Natural killer cell (primary cell): ENCODE measurements at regions not wholly inside any gene's neighbourhood (a gene's known extent, or its start where the extent isn't known, plus 50 kb on each side); places are given as distances from the start of the nearest gene placed in this dataset.

Source experiments
- ATAC-seq, 3 donors: fragments of 150-1000 bp in 2 of 3; fragments of 200-7000 bp in 1 of 3; cut with Tn5 transposase; 1 replicate in 1 of 3; 2 replicates in 2 of 3; pipeline ENCODE4 v1.10.0; 2021; ENCODE audit warnings: mild to moderate bottlenecking in 2 of 3, moderate library complexity in 2 of 3
- DNase-seq, 2 donors: peaks; one replicate each; pipeline versions ENCODE4 v3.0.0 to v3.0.0-alpha.2; 2013 to 2021; ENCODE audit warnings: mixed read lengths in 1 of 2
- H3K27ac ChIP-seq: one replicate; pipeline ENCODE4 v1.5.1; 2013; ENCODE audit warnings: mild to moderate bottlenecking, low read length
- H3K27me3 ChIP-seq: one replicate; pipeline ENCODE4 v1.6.1; 2013; ENCODE audit warnings: low read length; ENCODE audit not compliant: control insufficient read depth, insufficient read depth
- H3K36me3 ChIP-seq: one replicate; pipeline ENCODE4 v1.6.1; 2013; ENCODE audit warnings: low read length; ENCODE audit not compliant: control insufficient read depth, insufficient read depth
- H3K4me1 ChIP-seq: one replicate; pipeline ENCODE4 v1.6.1; 2013; ENCODE audit warnings: low read length; ENCODE audit not compliant: control insufficient read depth, insufficient read depth
- H3K4me3 ChIP-seq: one replicate; pipeline ENCODE4 v1.5.1; 2013; ENCODE audit warnings: low read length
- H3K9me3 ChIP-seq: one replicate; pipeline ENCODE4 v1.6.1; 2013; ENCODE audit warnings: low read length; ENCODE audit not compliant: control insufficient read depth, insufficient read depth
- H3K27ac Mint-ChIP-seq, 2 donors: one replicate each; pipeline ENCODE4 v1.8.0; 2022; ENCODE audit warnings: mild to moderate bottlenecking in 2 of 2, mixed read lengths in 2 of 2, moderate library complexity in 1 of 2
- H3K27me3 Mint-ChIP-seq, 2 donors: one replicate each; pipeline ENCODE4 v1.8.0; 2022; ENCODE audit warnings: low read depth in 2 of 2, mixed read lengths in 2 of 2
- H3K36me3 Mint-ChIP-seq: one replicate; pipeline ENCODE4 v1.8.0; 2022; ENCODE audit warnings: mixed read lengths
- H3K4me1 Mint-ChIP-seq, 2 donors: one replicate each; pipeline ENCODE4 v1.8.0; 2022; ENCODE audit warnings: mixed read lengths in 2 of 2
- H3K4me3 Mint-ChIP-seq: one replicate; pipeline ENCODE4 v1.8.0; 2022; ENCODE audit warnings: mild to moderate bottlenecking, moderate library complexity, mixed read lengths
- H3K9me3 Mint-ChIP-seq, 2 donors: one replicate each; pipeline ENCODE4 v1.8.0; 2022; ENCODE audit warnings: mixed read lengths in 2 of 2
- WGBS: methylation state at CpG from one replicate; pipeline ENCODE4 v1.1.7; 2013; ENCODE audit warnings: missing lambda C conversion rate; ENCODE audit not compliant: insufficient coverage; 5-methylcytosine and 5-hydroxymethylcytosine counted together
- intact Hi-C: fragments of 100-400 bp; cut with micrococcal nuclease; formaldehyde crosslinking; loops from one replicate; pipeline ENCODE4 v1.14.2; 2022
- TF ChIP-seq, protein P1 (sequence below): fragments of 200-600 bp; IDR thresholded peaks from one replicate; pipeline ENCODE4 v1.8.0; 2022; ENCODE audit warnings: antibody characterized with exemption

GRCh38 chr9:2320632-2321031 is 301.0 kb upstream of the VLDLR start:
- no peak overlapping the region for H3K4me3 ChIP-seq
- peaks cover 0 to 7% of the 10 kb centered on the region in 2 donors for H3K27me3 Mint-ChIP-seq
- H3K4me1 Mint-ChIP-seq = no peaks in the 10 kb centered on the region
- H3K4me1 ChIP-seq = no peaks in the 10 kb centered on the region
- H3K27ac Mint-ChIP-seq = no peak overlapping the region
- H3K9me3 ChIP-seq = no peaks in the 10 kb centered on the region
- no peaks in the 10 kb centered on the region for H3K27me3 ChIP-seq
- no peak overlapping the region for H3K4me3 Mint-ChIP-seq
- no peaks in the 10 kb centered on the region for H3K36me3 Mint-ChIP-seq
- peaks cover 0 to 1% of the 10 kb centered on the region in 2 donors for H3K9me3 Mint-ChIP-seq
- H3K36me3 ChIP-seq = no peaks in the 10 kb centered on the region
- ATAC-seq (no peak), DNase-seq (no peak)
- intact Hi-C loops = no loop called here
- TF ChIP-seq, protein P1, sequence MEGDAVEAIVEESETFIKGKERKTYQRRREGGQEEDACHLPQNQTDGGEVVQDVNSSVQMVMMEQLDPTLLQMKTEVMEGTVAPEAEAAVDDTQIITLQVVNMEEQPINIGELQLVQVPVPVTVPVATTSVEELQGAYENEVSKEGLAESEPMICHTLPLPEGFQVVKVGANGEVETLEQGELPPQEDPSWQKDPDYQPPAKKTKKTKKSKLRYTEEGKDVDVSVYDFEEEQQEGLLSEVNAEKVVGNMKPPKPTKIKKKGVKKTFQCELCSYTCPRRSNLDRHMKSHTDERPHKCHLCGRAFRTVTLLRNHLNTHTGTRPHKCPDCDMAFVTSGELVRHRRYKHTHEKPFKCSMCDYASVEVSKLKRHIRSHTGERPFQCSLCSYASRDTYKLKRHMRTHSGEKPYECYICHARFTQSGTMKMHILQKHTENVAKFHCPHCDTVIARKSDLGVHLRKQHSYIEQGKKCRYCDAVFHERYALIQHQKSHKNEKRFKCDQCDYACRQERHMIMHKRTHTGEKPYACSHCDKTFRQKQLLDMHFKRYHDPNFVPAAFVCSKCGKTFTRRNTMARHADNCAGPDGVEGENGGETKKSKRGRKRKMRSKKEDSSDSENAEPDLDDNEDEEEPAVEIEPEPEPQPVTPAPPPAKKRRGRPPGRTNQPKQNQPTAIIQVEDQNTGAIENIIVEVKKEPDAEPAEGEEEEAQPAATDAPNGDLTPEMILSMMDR = no peak
- H3K27ac ChIP-seq = no peak overlapping the region
- WGBS = 92% methylated on average over 2 of the region's 2 CpGs

- Histone ChIP-seq H3K27me3 (no peaks in the 10 kb centered on the region), H3K9me3 (no peaks in the 10 kb centered on the region), H3K4me3 (no peak overlapping the region), H3K27ac (no peak overlapping the region), H3K36me3 (no peaks in the 10 kb centered on the region), H3K4me1 (no peaks in the 10 kb centered on the region)
- Mint-ChIP-seq H3K36me3 (no peaks in the 10 kb centered on the region), H3K4me3 (no peak overlapping the region), H3K4me1 (no peaks in the 10 kb centered on the region), H3K27ac (no peak overlapping the region), H3K9me3 (no peaks in the 10 kb centered on the region), H3K27me3 (peaks cover 0 to 7% of the 10 kb centered on the region in 2 donors)
- intact Hi-C loops = no loop called here
- TF ChIP-seq, protein P1 = no peak
- DNase-seq (no peak), ATAC-seq (no peak)
Observed at GRCh38 chr9:2321523-2322148, 300.0 kb upstream of the VLDLR start.

DNA sequence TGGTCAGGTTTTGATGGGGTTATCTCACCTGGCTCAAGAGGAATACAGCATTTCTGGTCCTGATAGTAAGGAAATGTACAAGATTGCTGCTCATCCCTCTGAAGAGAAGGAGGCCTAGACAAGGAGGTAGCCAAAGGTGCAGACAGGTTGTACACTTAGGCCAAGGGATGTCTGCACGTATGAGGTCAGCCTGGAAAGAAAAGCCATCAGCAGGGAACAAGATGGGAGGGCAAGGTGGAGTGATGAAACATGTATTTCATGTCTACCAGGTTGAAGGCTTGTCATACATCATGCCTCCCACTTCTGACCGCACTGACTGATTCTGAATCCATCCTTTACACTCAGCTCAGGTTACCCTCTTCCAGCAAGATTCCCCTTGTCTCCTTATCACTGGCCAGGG is 296.8 kb upstream of the VLDLR start:
- WGBS = 83% methylated on average over 2 of the region's 2 CpGs
- DNase-seq = no peak
- Mint-ChIP-seq H3K4me3 (no peak overlapping the region), H3K9me3 (no peaks in the 10 kb centered on the region), H3K27me3 (peaks cover 0 to 7% of the 10 kb centered on the region in 2 donors), H3K27ac (no peak overlapping the region), H3K4me1 (no peaks in the 10 kb centered on the region), H3K36me3 (no peaks in the 10 kb centered on the region)
- intact Hi-C loops = no loop called here
- H3K27me3 ChIP-seq = no peaks in the 10 kb centered on the region
- no peaks in the 10 kb centered on the region for H3K9me3 ChIP-seq
- H3K36me3 ChIP-seq = no peaks in the 10 kb centered on the region
- H3K4me1 ChIP-seq = no peaks in the 10 kb centered on the region
- no peak overlapping the region for H3K4me3 ChIP-seq
- H3K27ac ChIP-seq = no peak overlapping the region
- ATAC-seq = no peak
- TF ChIP-seq, protein P1 = no peak

DNA sequence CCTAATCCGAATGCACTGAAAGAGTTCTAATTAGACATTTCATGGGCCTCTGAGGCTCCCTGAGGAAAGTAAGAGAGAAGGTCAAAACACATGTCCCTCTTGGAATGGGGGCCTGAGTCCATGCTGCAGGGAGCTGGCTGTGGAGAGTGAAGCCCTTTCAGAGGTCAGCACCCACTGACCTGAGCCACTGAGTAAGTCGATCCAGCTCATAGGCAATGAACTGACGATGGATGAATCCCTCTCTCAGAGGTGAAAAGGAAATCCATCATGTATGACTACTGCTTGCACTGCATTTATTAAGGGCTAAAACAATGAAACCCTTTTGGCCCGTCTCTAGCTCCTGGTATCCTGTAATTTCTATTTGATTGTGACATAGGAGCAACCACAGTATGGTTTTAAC is 288.9 kb upstream of the VLDLR start:
- Mint-ChIP-seq H3K27ac (no peak overlapping the region), H3K9me3 (no peaks in the 10 kb centered on the region), H3K36me3 (no peaks in the 10 kb centered on the region), H3K4me3 (no peak overlapping the region), H3K27me3 (peaks cover 5 to 7% of the 10 kb centered on the region in 2 donors), H3K4me1 (no peaks in the 10 kb centered on the region)
- ATAC-seq (no peak), DNase-seq (no peak)
- intact Hi-C loops = no loop called here
- no peak overlapping the region for H3K27ac ChIP-seq
- H3K27me3 ChIP-seq = no peaks in the 10 kb centered on the region
- H3K9me3 ChIP-seq = no peaks in the 10 kb centered on the region
- TF ChIP-seq, protein P1 = no peak
- 79% methylated on average over 4 of the region's 4 CpGs for WGBS
- no peaks in the 10 kb centered on the region for H3K4me1 ChIP-seq
- H3K36me3 ChIP-seq = no peaks in the 10 kb centered on the region
- H3K4me3 ChIP-seq = no peak overlapping the region
